ENCODE measurements at regions not wholly inside any gene's neighbourhood (a gene's known extent, or its start where the extent isn't known, plus 50 kb on each side); places are given as distances from the start of the nearest gene placed in this dataset.
"Not testable (repeated sequence)": the region's sequence is repeated elsewhere in the genome, so short reads cannot be mapped to it uniquely, and the experiment has no call there.

DNA sequence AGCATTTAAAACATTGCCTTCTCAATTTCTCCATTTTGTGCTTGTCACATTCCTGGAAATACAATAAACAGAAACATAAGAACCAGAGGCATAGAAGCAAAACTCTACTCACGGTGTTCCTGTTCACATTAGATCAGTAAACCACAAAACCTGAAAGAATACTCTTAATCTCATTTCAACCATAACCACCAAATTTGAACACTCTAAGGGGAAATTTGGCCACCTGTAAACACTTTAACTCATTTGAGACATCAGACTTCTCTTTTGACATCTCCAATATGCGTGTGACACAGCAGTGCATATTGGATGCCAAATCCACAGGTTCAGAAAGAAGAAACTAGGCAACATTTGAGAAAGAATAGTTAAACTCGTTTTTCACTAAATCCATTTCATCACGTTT is 153.8 kb upstream of the IRAK1BP1 start:
- DNase-seq (no peak), ATAC-seq (no peak)
- H3K36me3 ChIP-seq (replicated peaks in 1 of 2; ENCODE audit: insufficient read depth in 1 of 2, low read depth in 2 of 2), result no peaks in the 10 kb centered on the region
- TF ChIP-seq, protein P1, sequence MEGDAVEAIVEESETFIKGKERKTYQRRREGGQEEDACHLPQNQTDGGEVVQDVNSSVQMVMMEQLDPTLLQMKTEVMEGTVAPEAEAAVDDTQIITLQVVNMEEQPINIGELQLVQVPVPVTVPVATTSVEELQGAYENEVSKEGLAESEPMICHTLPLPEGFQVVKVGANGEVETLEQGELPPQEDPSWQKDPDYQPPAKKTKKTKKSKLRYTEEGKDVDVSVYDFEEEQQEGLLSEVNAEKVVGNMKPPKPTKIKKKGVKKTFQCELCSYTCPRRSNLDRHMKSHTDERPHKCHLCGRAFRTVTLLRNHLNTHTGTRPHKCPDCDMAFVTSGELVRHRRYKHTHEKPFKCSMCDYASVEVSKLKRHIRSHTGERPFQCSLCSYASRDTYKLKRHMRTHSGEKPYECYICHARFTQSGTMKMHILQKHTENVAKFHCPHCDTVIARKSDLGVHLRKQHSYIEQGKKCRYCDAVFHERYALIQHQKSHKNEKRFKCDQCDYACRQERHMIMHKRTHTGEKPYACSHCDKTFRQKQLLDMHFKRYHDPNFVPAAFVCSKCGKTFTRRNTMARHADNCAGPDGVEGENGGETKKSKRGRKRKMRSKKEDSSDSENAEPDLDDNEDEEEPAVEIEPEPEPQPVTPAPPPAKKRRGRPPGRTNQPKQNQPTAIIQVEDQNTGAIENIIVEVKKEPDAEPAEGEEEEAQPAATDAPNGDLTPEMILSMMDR (IDR thresholded peaks at IDR 0.05), result no peak
- no peak for TF ChIP-seq POLR2A (IDR thresholded peaks at IDR 0.05)
- H3K9me3 ChIP-seq, result no peaks in the 10 kb centered on the region
- H3K4me1 ChIP-seq, result no peaks in the 10 kb centered on the region
- WGBS, 2 donors, result 48 to 58% methylated on average over 4 of the region's 4 CpGs
- no peaks in the 10 kb centered on the region for H3K27me3 ChIP-seq
- H3K4me3 ChIP-seq, result no peak overlapping the region
- H3K27ac ChIP-seq, result no peak overlapping the region
- intact Hi-C loops (cut with DNase I), result no loop called here

DNA sequence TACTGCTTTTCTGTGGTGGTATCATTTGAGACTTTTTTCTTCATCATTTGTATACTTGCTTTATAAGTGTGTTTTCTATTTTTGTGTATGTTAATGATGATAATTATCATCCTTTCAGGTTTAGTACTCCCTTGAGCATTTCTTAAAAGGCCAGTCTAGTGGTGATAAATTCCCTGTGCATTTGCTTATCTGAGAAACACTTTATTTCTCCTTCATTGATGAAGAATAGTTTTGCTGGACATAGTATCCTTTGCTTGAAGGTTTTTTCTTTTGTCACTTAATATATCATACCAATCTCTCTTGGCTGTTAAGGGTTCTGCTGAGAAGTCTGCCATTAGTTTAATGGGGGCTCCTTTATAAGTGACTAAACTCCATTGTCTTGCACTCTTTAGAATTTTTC is 123.2 kb upstream of the IRAK1BP1 start:
- TF ChIP-seq, protein P1 (IDR thresholded peaks at IDR 0.05), result no peak
- TF ChIP-seq POLR2A (IDR thresholded peaks at IDR 0.05), result no peak
- H3K9me3 ChIP-seq, result peaks cover 0 to 8% (median 0%) of the 10 kb centered on the region in 3 donors
- intact Hi-C loops (cut with DNase I), result no loop called here
- H3K4me3 ChIP-seq, result no peak overlapping the region
- no peaks in the 10 kb centered on the region for H3K36me3 ChIP-seq (replicated peaks in 1 of 2; ENCODE audit: insufficient read depth in 1 of 2, low read depth in 2 of 2)
- H3K4me1 ChIP-seq, result no peaks in the 10 kb centered on the region
- H3K27ac ChIP-seq, result no peak overlapping the region
- no peak for ATAC-seq
- H3K27me3 ChIP-seq, result no peaks in the 10 kb centered on the region
- no peak for DNase-seq

DNA sequence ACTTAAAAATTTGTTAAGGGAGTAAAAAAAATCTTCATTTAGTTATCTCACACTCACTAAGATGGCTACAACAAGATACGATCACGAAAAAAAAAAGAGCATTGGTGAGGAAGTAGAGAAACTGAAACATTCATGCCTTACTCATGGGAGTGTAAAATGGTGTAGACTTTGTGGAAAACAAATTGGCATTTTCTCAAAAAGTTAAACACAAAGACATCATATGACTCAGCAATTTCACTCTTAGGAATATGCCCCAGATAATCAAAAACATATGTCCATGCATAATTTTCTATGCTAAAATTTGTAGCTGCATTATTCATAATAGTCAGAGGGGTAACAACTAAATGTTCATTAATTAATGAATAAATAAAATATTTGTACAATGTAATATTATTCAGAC is 120.9 kb upstream of the IRAK1BP1 start:
- Histone ChIP-seq H3K36me3 (replicated peaks in 1 of 2; ENCODE audit: insufficient read depth in 1 of 2, low read depth in 2 of 2) (no peaks in the 10 kb centered on the region), H3K4me3 (no peak overlapping the region), H3K27me3 (no peaks in the 10 kb centered on the region), H3K9me3 (peaks cover 0 to 8% (median 0%) of the 10 kb centered on the region in 3 donors), H3K4me1 (no peaks in the 10 kb centered on the region), H3K27ac (no peak overlapping the region)
- no peak for ATAC-seq
- intact Hi-C loops (cut with DNase I), result no loop called here
- 68% methylated on average over 2 of the region's 2 CpGs for WGBS, 2 donors
- DNase-seq, result no peak
- TF ChIP-seq POLR2A (IDR thresholded peaks at IDR 0.05), result no peak
- TF ChIP-seq, protein P1 (IDR thresholded peaks at IDR 0.05), result no peak

DNA sequence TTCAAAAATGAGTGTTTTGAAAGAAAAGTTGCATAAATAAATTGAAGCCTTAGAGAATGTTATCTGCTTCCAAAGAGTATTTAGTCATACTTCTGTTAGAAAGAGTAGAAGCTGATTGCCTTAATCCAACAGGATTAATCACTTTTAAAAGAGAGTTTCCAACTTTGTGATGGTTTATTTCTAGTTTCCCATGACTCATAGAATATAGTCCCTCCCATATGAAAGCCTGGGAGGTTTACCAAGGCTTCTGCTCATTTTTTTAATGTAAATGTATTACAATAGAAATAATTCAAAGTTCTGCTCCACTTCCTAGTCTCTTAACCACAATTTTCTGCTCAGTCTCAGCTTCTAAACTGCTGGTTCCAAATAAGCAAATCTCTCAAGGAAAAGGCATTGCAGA is 118.0 kb upstream of the IRAK1BP1 start:
- DNase-seq, result no peak
- TF ChIP-seq POLR2A (IDR thresholded peaks at IDR 0.05), result no peak
- TF ChIP-seq, protein P1 (IDR thresholded peaks at IDR 0.05), result no peak
- Histone ChIP-seq H3K9me3 (peaks cover 0 to 8% (median 0%) of the 10 kb centered on the region in 3 donors), H3K27me3 (no peaks in the 10 kb centered on the region), H3K4me1 (no peaks in the 10 kb centered on the region), H3K27ac (no peak overlapping the region), H3K4me3 (no peak overlapping the region), H3K36me3 (replicated peaks in 1 of 2; ENCODE audit: insufficient read depth in 1 of 2, low read depth in 2 of 2) (no peaks in the 10 kb centered on the region)
- no peak for ATAC-seq
- intact Hi-C loops (cut with DNase I), result no loop called here

DNA sequence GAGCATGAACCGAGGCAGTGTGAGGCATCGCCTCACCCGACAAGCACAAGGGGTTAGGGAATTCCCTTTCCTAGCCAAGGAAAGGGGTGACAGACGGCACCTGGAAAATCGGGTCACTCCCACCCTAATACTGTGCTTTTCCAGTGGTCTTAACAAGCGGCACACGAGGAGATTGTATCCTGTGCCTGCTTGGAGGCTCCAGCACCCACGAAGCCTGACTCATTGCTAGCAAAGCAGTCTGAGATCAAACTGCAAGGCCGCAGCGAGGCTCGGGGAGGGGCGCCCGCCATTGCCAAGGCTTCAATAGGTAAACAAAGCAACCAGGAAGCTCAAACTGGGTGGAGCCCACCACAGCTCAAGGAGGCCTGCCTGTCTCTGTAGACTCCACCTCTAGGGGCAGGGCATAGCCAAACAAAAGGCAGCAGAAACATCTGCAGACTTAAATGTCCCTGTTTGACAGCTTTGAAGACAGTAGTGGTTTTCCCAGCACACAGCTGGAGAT is 109.0 kb upstream of the IRAK1BP1 start:
- H3K4me1 ChIP-seq; H3K27ac ChIP-seq; H3K4me3 ChIP-seq; H3K27me3 ChIP-seq; H3K36me3 ChIP-seq (replicated peaks in 1 of 2; ENCODE audit: insufficient read depth in 1 of 2, low read depth in 2 of 2); ATAC-seq; intact Hi-C loops (cut with DNase I); H3K9me3 ChIP-seq: not testable (repeated sequence)
- WGBS, 2 donors, result 75 to 94% methylated on average over 11 to 13 of the region's 13 CpGs
- DNase-seq, result peak in 1 of 4 donors; percentile 8
